ENCODE measurements at regions not wholly inside any gene's neighbourhood (a gene's known extent, or its start where the extent isn't known, plus 50 kb on each side); places are given as distances from the start of the nearest gene placed in this dataset.

DNA sequence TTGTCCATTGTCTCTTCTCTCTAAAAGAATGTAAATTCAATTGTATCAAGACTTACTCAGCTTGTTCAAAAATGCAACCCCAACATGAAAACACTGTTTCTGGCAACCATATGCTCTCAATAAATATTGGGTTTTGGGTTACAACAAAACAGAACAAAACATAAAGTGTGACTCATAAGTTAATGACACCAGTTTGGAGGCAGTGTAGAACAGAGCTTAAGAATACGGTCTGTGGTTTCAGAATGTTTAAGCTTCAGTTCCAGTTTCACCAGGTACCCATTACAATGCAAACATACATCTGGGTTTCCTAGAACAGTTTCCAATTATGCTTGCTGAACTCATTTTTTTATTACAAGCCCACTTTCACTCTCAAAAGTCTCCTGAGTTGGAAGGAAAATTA lies 285.8 kb upstream of the PCDH9 start:
- TF ChIP-seq, protein P1, sequence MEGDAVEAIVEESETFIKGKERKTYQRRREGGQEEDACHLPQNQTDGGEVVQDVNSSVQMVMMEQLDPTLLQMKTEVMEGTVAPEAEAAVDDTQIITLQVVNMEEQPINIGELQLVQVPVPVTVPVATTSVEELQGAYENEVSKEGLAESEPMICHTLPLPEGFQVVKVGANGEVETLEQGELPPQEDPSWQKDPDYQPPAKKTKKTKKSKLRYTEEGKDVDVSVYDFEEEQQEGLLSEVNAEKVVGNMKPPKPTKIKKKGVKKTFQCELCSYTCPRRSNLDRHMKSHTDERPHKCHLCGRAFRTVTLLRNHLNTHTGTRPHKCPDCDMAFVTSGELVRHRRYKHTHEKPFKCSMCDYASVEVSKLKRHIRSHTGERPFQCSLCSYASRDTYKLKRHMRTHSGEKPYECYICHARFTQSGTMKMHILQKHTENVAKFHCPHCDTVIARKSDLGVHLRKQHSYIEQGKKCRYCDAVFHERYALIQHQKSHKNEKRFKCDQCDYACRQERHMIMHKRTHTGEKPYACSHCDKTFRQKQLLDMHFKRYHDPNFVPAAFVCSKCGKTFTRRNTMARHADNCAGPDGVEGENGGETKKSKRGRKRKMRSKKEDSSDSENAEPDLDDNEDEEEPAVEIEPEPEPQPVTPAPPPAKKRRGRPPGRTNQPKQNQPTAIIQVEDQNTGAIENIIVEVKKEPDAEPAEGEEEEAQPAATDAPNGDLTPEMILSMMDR (optimal IDR thresholded peaks at IDR 0.05 in 1 of 3, IDR thresholded peaks at IDR 0.05 in 1 of 3, conservative IDR thresholded peaks at IDR 0.05 in 1 of 3; ENCODE audit: extremely low read depth in 1 of 3, insufficient read depth in 2 of 3, low read length in 3 of 3): no peak
- TF ChIP-seq EZH2 (IDR thresholded peaks at IDR 0.05; ENCODE audit: low read length): no peak

All from keratinocyte (primary cell).